ENCODE measurements at regions not wholly inside any gene's neighbourhood (a gene's known extent, or its start where the extent isn't known, plus 50 kb on each side); places are given as distances from the start of the nearest gene placed in this dataset.

- no peak for DNase-seq (ENCODE audit: low read depth, low spot score)
- H3K27ac ChIP-seq = no peak overlapping the region
Observed at GRCh38 chr2:120659275-120659977, 76.2 kb upstream of the GLI2 start.

- no peak for DNase-seq (ENCODE audit: low read depth, low spot score)
Observed at GRCh38 chr2:120660056-120660694, 75.5 kb upstream of the GLI2 start.

GRCh38 chr2:120660771-120661459 lies 74.8 kb upstream of the GLI2 start:
- no peak for DNase-seq (ENCODE audit: low read depth, low spot score)
- H3K27ac ChIP-seq = no peak overlapping the region

More at GRCh38 chr2:120660056-120660694, 75.5 kb upstream of the GLI2 start:
- H3K27ac ChIP-seq = no peak overlapping the region

GRCh38 chr2:120661551-120661950 lies 74.1 kb upstream of the GLI2 start:
- no peak for DNase-seq (ENCODE audit: low read depth, low spot score)
- no peak overlapping the region for H3K27ac ChIP-seq

GRCh38 chr2:120662046-120662445 lies 73.6 kb upstream of the GLI2 start:
- no peak overlapping the region for H3K27ac ChIP-seq
- DNase-seq (ENCODE audit: low read depth, low spot score) = no peak

GRCh38 chr2:120662746-120663145 lies 72.9 kb upstream of the GLI2 start:
- no peak for DNase-seq (ENCODE audit: low read depth, low spot score)
- no peak overlapping the region for H3K27ac ChIP-seq

GRCh38 chr2:120666433-120666832 lies 69.2 kb upstream of the GLI2 start:
- DNase-seq (ENCODE audit: low read depth, low spot score) = no peak
- no peak overlapping the region for H3K27ac ChIP-seq

GRCh38 chr2:120667981-120668380 lies 67.7 kb upstream of the GLI2 start:
- H3K27ac ChIP-seq = no peak overlapping the region
- DNase-seq (ENCODE audit: low read depth, low spot score) = no peak

GRCh38 chr2:120669121-120669952 lies 66.3 kb upstream of the GLI2 start:
- no peak for DNase-seq (ENCODE audit: low read depth, low spot score)
- no peak overlapping the region for H3K27ac ChIP-seq

- no peak overlapping the region for H3K27ac ChIP-seq
Observed at GRCh38 chr2:120669971-120670370, 65.7 kb upstream of the GLI2 start.

GRCh38 chr2:120670371-120670770 lies 65.3 kb upstream of the GLI2 start:
- no peak overlapping the region for H3K27ac ChIP-seq
- DNase-seq (ENCODE audit: low read depth, low spot score) = no peak

More at GRCh38 chr2:120669971-120670370, 65.7 kb upstream of the GLI2 start:
- DNase-seq (ENCODE audit: low read depth, low spot score) = no peak

- no peak overlapping the region for H3K27ac ChIP-seq
Observed at GRCh38 chr2:120670771-120671480, 64.7 kb upstream of the GLI2 start.

GRCh38 chr2:120672526-120673204 lies 63.0 kb upstream of the GLI2 start:
- DNase-seq (ENCODE audit: low read depth, low spot score) = no peak
- H3K27ac ChIP-seq = no peak overlapping the region

More at GRCh38 chr2:120670771-120671480, 64.7 kb upstream of the GLI2 start:
- no peak for DNase-seq (ENCODE audit: low read depth, low spot score)

- no peak overlapping the region for H3K27ac ChIP-seq
- no peak for DNase-seq (ENCODE audit: low read depth, low spot score)
Observed at GRCh38 chr2:120673205-120673550, 62.5 kb upstream of the GLI2 start.

- H3K27ac ChIP-seq = no peak overlapping the region
- no peak for DNase-seq (ENCODE audit: low read depth, low spot score)
Observed at GRCh38 chr2:120673571-120674061, 62.1 kb upstream of the GLI2 start.

GRCh38 chr2:120674246-120675170 lies 61.2 kb upstream of the GLI2 start:
- no peak for DNase-seq (ENCODE audit: low read depth, low spot score)
- H3K27ac ChIP-seq = no peak overlapping the region

GRCh38 chr2:120675460-120676130 lies 60.1 kb upstream of the GLI2 start:
- H3K27ac ChIP-seq = no peak overlapping the region
- DNase-seq (ENCODE audit: low read depth, low spot score) = no peak

- no peak for DNase-seq (ENCODE audit: low read depth, low spot score)
- H3K27ac ChIP-seq = no peak overlapping the region
Observed at GRCh38 chr2:120677221-120677620, 58.4 kb upstream of the GLI2 start.

Data from epithelial cell of prostate (primary cell).